GM12873 (cell line): ENCODE measurements at regions not wholly inside any gene's neighbourhood (a gene's known extent, or its start where the extent isn't known, plus 50 kb on each side); places are given as distances from the start of the nearest gene placed in this dataset.

ENCODE experiments used
- TF ChIP-seq, protein P1 (sequence below): IDR thresholded peaks from 2 replicates; pipeline ENCODE4 v1.5.1; 2012; ENCODE audit warnings: low read depth, mild to moderate bottlenecking, moderate library complexity, low read length, control low read depth; ENCODE audit not compliant: insufficient read depth; ENCODE audit errors: missing control alignments

GRCh38 chr5:107325866-107326265 is 344.9 kb downstream of the EFNA5 start:
- TF ChIP-seq, protein P1, sequence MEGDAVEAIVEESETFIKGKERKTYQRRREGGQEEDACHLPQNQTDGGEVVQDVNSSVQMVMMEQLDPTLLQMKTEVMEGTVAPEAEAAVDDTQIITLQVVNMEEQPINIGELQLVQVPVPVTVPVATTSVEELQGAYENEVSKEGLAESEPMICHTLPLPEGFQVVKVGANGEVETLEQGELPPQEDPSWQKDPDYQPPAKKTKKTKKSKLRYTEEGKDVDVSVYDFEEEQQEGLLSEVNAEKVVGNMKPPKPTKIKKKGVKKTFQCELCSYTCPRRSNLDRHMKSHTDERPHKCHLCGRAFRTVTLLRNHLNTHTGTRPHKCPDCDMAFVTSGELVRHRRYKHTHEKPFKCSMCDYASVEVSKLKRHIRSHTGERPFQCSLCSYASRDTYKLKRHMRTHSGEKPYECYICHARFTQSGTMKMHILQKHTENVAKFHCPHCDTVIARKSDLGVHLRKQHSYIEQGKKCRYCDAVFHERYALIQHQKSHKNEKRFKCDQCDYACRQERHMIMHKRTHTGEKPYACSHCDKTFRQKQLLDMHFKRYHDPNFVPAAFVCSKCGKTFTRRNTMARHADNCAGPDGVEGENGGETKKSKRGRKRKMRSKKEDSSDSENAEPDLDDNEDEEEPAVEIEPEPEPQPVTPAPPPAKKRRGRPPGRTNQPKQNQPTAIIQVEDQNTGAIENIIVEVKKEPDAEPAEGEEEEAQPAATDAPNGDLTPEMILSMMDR: no peak

- TF ChIP-seq, protein P1: no peak
These were observed 345.9 kb downstream of the EFNA5 start for GRCh38 chr5:107324809-107325208.

DNA sequence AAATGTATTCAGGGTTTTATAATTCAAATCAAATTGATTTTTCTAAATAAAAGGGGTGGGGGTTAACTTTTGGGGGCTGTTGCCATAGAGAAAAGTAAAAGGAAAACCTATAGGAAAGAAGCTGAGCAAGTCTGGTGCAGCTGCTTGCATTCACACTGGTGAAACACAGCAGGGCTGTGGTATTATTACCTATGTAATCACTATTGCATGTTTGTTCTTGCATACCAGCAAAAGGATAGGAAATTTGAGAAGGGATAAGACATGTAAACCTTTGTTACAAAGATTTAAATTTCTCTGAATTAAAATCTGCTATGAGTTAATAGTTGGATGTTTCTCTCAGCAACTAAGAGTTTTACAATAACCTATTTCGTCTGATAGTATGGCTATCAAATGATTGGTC is 346.7 kb downstream of the EFNA5 start:
- TF ChIP-seq, protein P1: no peak

DNA sequence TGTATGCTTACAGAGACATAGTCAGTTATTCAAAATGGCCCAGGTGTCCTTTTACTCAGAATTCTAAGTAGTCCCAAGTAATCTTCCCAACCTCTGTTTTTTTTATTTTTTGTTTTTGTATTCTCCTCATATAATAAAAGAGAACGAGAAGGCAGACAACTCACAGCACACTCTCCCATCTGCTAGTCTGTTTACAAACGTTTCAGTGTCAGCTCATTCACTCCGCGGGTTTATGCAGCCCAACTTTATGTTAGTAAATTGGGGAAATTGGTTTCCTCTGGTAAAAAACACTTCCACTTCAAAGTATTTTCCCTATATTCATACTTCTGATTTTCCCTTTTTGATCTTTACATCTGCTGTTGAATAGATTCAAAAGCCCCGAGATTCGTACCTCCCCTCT is 347.2 kb downstream of the EFNA5 start:
- TF ChIP-seq, protein P1: no peak

- TF ChIP-seq, protein P1: no peak
These were observed 347.8 kb downstream of the EFNA5 start for GRCh38 chr5:107322936-107323335.

GRCh38 chr5:107321906-107322305 is 348.8 kb downstream of the EFNA5 start:
- TF ChIP-seq, protein P1: no peak

GRCh38 chr5:107320846-107321245 is 349.9 kb downstream of the EFNA5 start:
- TF ChIP-seq, protein P1: no peak
